Heart left ventricle (tissue), 16 donors: ENCODE measurements at regions not wholly inside any gene's neighbourhood (a gene's known extent, or its start where the extent isn't known, plus 50 kb on each side); places are given as distances from the start of the nearest gene placed in this dataset.
A peak's percentile ranks its signal among the peaks of the same experiment; 100 is the strongest.

Source experiments
- ATAC-seq, 4 donors: fragments of 200-7000 bp; cut with Tn5 transposase; one replicate each; pipeline ENCODE4 v1.9.1; 2020 to 2022; ENCODE audit warnings: moderate library complexity in 4 of 4, mild to moderate bottlenecking in 3 of 4, moderate number of reproducible peaks in 1 of 4
- DNase-seq, 5 donors: peaks; one replicate each; pipeline ENCODE4 v3.0.0-alpha.2; 2020
- H3K27ac ChIP-seq, 12 donors: fragments of 200-600 bp; sonication (generic) in 4 of 12; one replicate each; pipeline versions ENCODE4 v1.5.0 to v1.8.0; 2016 to 2022; ENCODE audit warnings: mild to moderate bottlenecking in 2 of 12
- H3K27me3 ChIP-seq, 9 donors: fragments of 200-600 bp; sonication (generic) in 2 of 9; one replicate each; pipeline versions ENCODE4 v1.5.1 to v1.8.0; 2016 to 2022; ENCODE audit warnings: mild to moderate bottlenecking in 3 of 9
- H3K36me3 ChIP-seq, 9 donors: fragments of 200-600 bp; sonication (generic) in 2 of 9; one replicate each; pipeline versions ENCODE4 v1.5.0 to v1.8.0; 2018 to 2022; ENCODE audit warnings: mild to moderate bottlenecking in 2 of 9
- H3K4me1 ChIP-seq, 12 donors: fragments of 200-600 bp; sonication (generic) in 4 of 12; one replicate each; pipeline versions ENCODE4 v1.5.0 to v1.8.0; 2016 to 2022; ENCODE audit warnings: mild to moderate bottlenecking in 3 of 12
- H3K4me3 ChIP-seq, 12 donors: fragments of 200-600 bp; sonication (generic) in 4 of 12; one replicate each; pipeline versions ENCODE4 v1.5.0 to v1.8.0; 2017 to 2022; ENCODE audit warnings: mild to moderate bottlenecking in 9 of 12, moderate library complexity in 4 of 12
- H3K9me3 ChIP-seq, 12 donors: fragments of 200-600 bp; sonication (generic) in 4 of 12; one replicate each; pipeline versions ENCODE4 v1.5.0 to v1.8.0; 2016 to 2022; ENCODE audit warnings: mild to moderate bottlenecking in 1 of 12
- CTCF ChIP-seq, 12 donors: fragments of 200-600 bp; sonication (generic) in 4 of 12; IDR thresholded peaks; one replicate each; pipeline versions ENCODE4 v1.5.0 to v1.8.0; 2018 to 2022; ENCODE audit warnings: antibody characterized with exemption in 12 of 12, mild to moderate bottlenecking in 5 of 12
- POLR2A ChIP-seq, 2 donors: fragments of 450-650 bp; IDR thresholded peaks; one replicate each; pipeline ENCODE4 v1.6.1; 2017; ENCODE audit warnings: antibody characterized with exemption in 2 of 2, mild to moderate bottlenecking in 2 of 2, moderate library complexity in 2 of 2
- WGBS, 4 donors: extraction: QIAGEN DNeasy Blood & Tissue Kit in 2 of 4; methylation state at CpG; one replicate each; pipeline versions ENCODE4 v1.1.5 to v1.1.7; 2013 to 2018; 5-methylcytosine and 5-hydroxymethylcytosine counted together
- intact Hi-C, 10 donors: fragments of 100-400 bp; cut with DNase I; formaldehyde crosslinking; loops; one replicate each; pipeline versions ENCODE4 v1.11.1 to v1.14.2; 2022
- donor health status: ischemic (EF 13 %, LVEDD 7.1; RV severe dilation, severe dysfunction).
- donor health status: healthy with polysubstance abuse.
- donor health status: DM: no; HTN: yes; CAD: no.
- donor health status: DM: no; HTN: no; CAD: no.
- donor health status: ischemic (EF 25% LVEDD 6.9; RV normal size, moderate dysfunction).
- donor health status: ischemic (EF 25% LVEDD 5.7; RV mildly dilated, moderate dysfunction).
- donor health status: healthy.
- donor health status: DM: yes; HTN: yes; CAD: no.
- donor health status: ischemic (EF 35%, LVEDD 5.7; RV mildly dilated, moderate dysfunction).
- donor health status: nonischemic (EF 11% LVEDD 7.7; RV severe dilation, severe dysfunction).
- donor health status: DM: yes; HTN: yes; CAD: no.
- donor health status: PGD.
- donor health status: ischemic (EF 29% LVEDD 5.4; RV normal size, mild dysfunction).
- donor health status: nonischemic (EF 23%, LVEDD 6.1; RV moderate dilation, normal function).

DNA sequence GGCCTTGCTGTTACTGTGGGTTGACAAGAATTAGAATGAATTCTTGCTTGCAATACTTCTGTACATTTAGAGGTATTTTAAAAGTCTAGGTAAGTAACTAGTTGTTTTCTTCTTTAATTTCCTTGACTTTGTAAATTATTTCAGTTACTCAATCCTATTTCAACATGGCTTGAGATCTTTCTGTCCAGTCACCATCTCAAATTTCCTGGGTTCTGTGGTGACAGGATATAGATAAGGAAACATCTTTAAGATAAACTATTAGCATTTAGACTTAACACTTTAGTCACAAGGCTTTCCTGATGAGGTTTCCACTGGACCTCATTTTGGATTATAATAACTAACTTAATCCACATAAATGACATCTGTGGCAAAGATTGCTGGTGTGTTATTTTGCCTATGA, 195.9 kb upstream of the DPH6 start:
- ATAC-seq (no peak), DNase-seq (no peak)
- Histone ChIP-seq H3K27ac (no peak overlapping the region), H3K36me3 (no peaks in the 10 kb centered on the region), H3K27me3 (no peaks in the 10 kb centered on the region), H3K4me1 (no peaks in the 10 kb centered on the region), H3K4me3 (no peak overlapping the region), H3K9me3 (peaks cover 0 to 5% (median 0%) of the 10 kb centered on the region in 12 donors)
- TF ChIP-seq CTCF (IDR thresholded peaks at IDR 0.05): no peak
- intact Hi-C loops: no loop called here

DNA sequence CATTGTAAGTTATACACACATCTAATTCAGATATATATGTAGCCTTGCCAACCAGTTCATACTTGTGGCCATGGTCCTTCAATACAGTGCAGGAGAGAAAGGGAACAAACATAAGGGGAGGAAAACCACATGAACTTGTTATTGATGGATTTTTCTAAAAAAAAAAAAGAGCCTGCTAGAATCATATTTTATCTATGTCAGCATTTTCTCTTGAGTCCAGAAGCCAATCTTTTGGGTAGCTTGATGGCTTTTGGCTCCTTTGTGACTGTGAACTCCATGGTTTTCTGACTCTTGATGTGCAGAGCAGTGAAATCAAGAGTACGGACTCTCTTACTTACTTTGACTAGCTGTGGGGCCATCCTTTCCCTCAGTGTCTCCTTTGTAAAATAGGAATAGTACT, 197.4 kb upstream of the DPH6 start:
- H3K27me3 ChIP-seq: no peaks in the 10 kb centered on the region
- no peak overlapping the region for H3K4me3 ChIP-seq
- WGBS, 4 donors: 90 to 97% (median 97%) methylated on average over 1 of the region's 1 CpG
- DNase-seq: no peak
- no peak overlapping the region for H3K27ac ChIP-seq
- intact Hi-C loops: no loop called here
- no peaks in the 10 kb centered on the region for H3K4me1 ChIP-seq
- no peak for ATAC-seq
- no peak for TF ChIP-seq POLR2A (IDR thresholded peaks at IDR 0.05)
- TF ChIP-seq CTCF (IDR thresholded peaks at IDR 0.05): no peak
- no peaks in the 10 kb centered on the region for H3K36me3 ChIP-seq
- H3K9me3 ChIP-seq: peaks cover 0 to 5% (median 0%) of the 10 kb centered on the region in 12 donors

DNA sequence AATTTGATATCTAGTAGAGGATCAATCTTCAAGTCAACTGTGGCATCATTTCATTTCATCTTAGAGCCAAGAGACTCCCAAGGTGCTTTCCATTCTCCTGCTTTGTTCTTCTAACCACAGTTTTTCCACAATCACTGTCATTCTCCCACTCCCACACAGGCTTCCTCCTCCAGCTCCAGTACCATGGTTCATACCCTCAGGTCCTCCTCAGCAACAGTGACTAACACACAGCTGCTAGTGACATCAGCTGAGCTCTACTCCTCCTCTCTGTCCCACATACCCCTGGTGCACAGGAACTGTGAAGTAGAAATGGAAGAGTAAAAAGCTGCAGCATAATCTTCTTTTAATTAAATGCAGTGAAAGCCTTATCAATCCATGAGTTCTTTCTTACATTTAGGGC, 200.2 kb upstream of the DPH6 start:
- no peak overlapping the region for H3K27ac ChIP-seq
- DNase-seq: no peak
- no peaks in the 10 kb centered on the region for H3K27me3 ChIP-seq
- TF ChIP-seq CTCF (IDR thresholded peaks at IDR 0.05) (no peak), POLR2A (IDR thresholded peaks at IDR 0.05) (no peak)
- peak in 1 of 4 donors; percentile 58 for ATAC-seq
- intact Hi-C loops: loop anchor here in 1 of 10 donors (5.0 kb wide), 1 partner anchor 49 kb away; no protein-coding TSS in a partner anchor
- H3K4me1 ChIP-seq: no peaks in the 10 kb centered on the region
- peaks cover 0 to 5% (median 0%) of the 10 kb centered on the region in 12 donors for H3K9me3 ChIP-seq
- no peaks in the 10 kb centered on the region for H3K36me3 ChIP-seq
- no peak overlapping the region for H3K4me3 ChIP-seq

DNA sequence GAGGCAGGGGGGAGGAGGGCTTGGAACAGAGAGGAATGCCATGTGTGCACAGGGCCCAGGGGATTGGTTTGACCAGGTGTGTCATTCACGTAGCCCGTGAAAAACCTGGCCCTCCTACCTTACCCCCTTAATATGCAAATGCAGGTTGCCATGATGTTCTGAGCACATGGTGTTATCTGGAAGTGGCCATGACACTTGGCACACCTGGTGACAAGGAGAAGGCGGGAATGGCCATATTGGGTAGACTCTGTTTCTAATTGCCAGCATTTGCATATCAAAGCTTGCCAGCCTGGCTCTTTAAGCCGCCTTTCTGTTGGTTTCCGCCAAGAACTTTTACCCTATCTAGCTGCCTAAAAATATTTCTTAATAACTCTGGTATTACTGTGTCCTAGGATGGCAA, 202.1 kb upstream of the DPH6 start:
- Histone ChIP-seq H3K4me1 (peaks cover 0 to 10% (median 0%) of the 10 kb centered on the region in 12 donors), H3K27me3 (no peaks in the 10 kb centered on the region), H3K27ac (no peak overlapping the region), H3K36me3 (no peaks in the 10 kb centered on the region), H3K4me3 (no peak overlapping the region), H3K9me3 (no peaks in the 10 kb centered on the region)
- ATAC-seq: no peak
- TF ChIP-seq CTCF (IDR thresholded peaks at IDR 0.05): no peak
- TF ChIP-seq POLR2A (IDR thresholded peaks at IDR 0.05): no peak
- intact Hi-C loops: loop anchor here in 1 of 10 donors (5.0 kb wide), 1 partner anchor 51 kb away; no protein-coding TSS in a partner anchor
- WGBS, 4 donors: 95 to 96% (median 96%) methylated on average over 5 of the region's 5 CpGs
- DNase-seq: no peak
